ENCODE measurements at regions not wholly inside any gene's neighbourhood (a gene's known extent, or its start where the extent isn't known, plus 50 kb on each side); places are given as distances from the start of the nearest gene placed in this dataset.

- H3K27ac ChIP-seq: no peak overlapping the region
- H3K4me1 ChIP-seq (ENCODE audit: control insufficient read depth in 1 of 2, insufficient read depth in 1 of 2, low read depth in 1 of 2, low read length in 1 of 2): no peaks in the 10 kb centered on the region
- H3K9me3 ChIP-seq: no peaks in the 10 kb centered on the region
- H3K36me3 ChIP-seq: no peaks in the 10 kb centered on the region
- TF ChIP-seq CTCF (IDR thresholded peaks at IDR 0.05): no peak
- H3K27me3 ChIP-seq: peaks cover 52% of the 10 kb centered on the region
- no peak overlapping the region for H3K4me3 ChIP-seq (ENCODE audit: low read depth in 1 of 2, low read length in 1 of 2)
Measured at GRCh38 chr10:128545216-128545615, 419.0 kb upstream of the MKI67 start.

DNA sequence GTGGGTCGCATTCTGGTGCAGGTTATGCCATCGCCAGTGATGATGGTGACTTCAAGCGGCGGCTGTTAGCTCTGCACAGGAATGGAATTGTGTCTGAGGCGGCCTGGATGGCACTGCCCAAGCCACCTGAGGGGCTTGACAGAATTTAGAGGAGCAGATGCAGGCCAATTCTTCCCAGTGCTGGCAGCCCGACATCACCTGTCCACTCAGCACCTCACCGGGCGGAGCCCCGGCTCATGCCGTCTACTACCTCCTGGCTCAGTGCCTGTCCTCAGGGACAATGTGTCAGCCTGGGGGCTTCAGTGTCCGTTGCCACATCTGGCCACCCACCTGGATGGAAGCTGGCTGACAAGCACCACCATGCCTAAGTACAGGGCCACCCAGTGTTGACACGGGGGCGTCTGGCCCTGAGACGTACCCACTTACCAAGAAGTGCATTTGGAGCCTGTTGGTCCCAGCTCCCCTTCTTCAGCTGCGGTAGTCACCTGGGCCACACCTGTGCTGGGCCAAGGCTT lies 420.5 kb upstream of the MKI67 start:
- H3K27ac ChIP-seq: no peak overlapping the region
- H3K4me1 ChIP-seq (ENCODE audit: control insufficient read depth in 1 of 2, insufficient read depth in 1 of 2, low read depth in 1 of 2, low read length in 1 of 2): no peaks in the 10 kb centered on the region
- H3K9me3 ChIP-seq: no peaks in the 10 kb centered on the region
- no peak overlapping the region for H3K4me3 ChIP-seq (ENCODE audit: low read depth in 1 of 2, low read length in 1 of 2)
- peaks cover 37% of the 10 kb centered on the region for H3K27me3 ChIP-seq
- TF ChIP-seq CTCF (IDR thresholded peaks at IDR 0.05): no peak
- no peaks in the 10 kb centered on the region for H3K36me3 ChIP-seq

GRCh38 chr10:128549101-128549608 lies 422.9 kb upstream of the MKI67 start:
- no peaks in the 10 kb centered on the region for H3K36me3 ChIP-seq
- H3K9me3 ChIP-seq: no peaks in the 10 kb centered on the region
- no peaks in the 10 kb centered on the region for H3K4me1 ChIP-seq (ENCODE audit: control insufficient read depth in 1 of 2, insufficient read depth in 1 of 2, low read depth in 1 of 2, low read length in 1 of 2)
- peaks cover 13% of the 10 kb centered on the region for H3K27me3 ChIP-seq
- no peak overlapping the region for H3K4me3 ChIP-seq (ENCODE audit: low read depth in 1 of 2, low read length in 1 of 2)
- TF ChIP-seq CTCF (IDR thresholded peaks at IDR 0.05): no peak
- H3K27ac ChIP-seq: no peak overlapping the region

GRCh38 chr10:128550045-128550444 lies 423.8 kb upstream of the MKI67 start:
- no peak overlapping the region for H3K27ac ChIP-seq
- no peaks in the 10 kb centered on the region for H3K9me3 ChIP-seq
- no peak for TF ChIP-seq CTCF (IDR thresholded peaks at IDR 0.05)
- no peaks in the 10 kb centered on the region for H3K4me1 ChIP-seq (ENCODE audit: control insufficient read depth in 1 of 2, insufficient read depth in 1 of 2, low read depth in 1 of 2, low read length in 1 of 2)
- peaks cover 4% of the 10 kb centered on the region for H3K27me3 ChIP-seq
- H3K36me3 ChIP-seq: no peaks in the 10 kb centered on the region
- no peak overlapping the region for H3K4me3 ChIP-seq (ENCODE audit: low read depth in 1 of 2, low read length in 1 of 2)

GRCh38 chr10:128551475-128551874 lies 425.3 kb upstream of the MKI67 start:
- Histone ChIP-seq H3K27me3 (no peaks in the 10 kb centered on the region), H3K27ac (no peak overlapping the region), H3K36me3 (no peaks in the 10 kb centered on the region), H3K4me1 (ENCODE audit: control insufficient read depth in 1 of 2, insufficient read depth in 1 of 2, low read depth in 1 of 2, low read length in 1 of 2) (no peaks in the 10 kb centered on the region), H3K4me3 (ENCODE audit: low read depth in 1 of 2, low read length in 1 of 2) (no peak overlapping the region), H3K9me3 (no peaks in the 10 kb centered on the region)
- no peak for TF ChIP-seq CTCF (IDR thresholded peaks at IDR 0.05)

- Histone ChIP-seq H3K27ac (no peak overlapping the region), H3K4me3 (ENCODE audit: low read depth in 1 of 2, low read length in 1 of 2) (no peak overlapping the region)
Measured at GRCh38 chr10:128553755-128554154, 427.5 kb upstream of the MKI67 start.

More at GRCh38 chr10:128553755-128554154, 427.5 kb upstream of the MKI67 start:
- no peaks in the 10 kb centered on the region for H3K9me3 ChIP-seq
- H3K4me1 ChIP-seq (ENCODE audit: control insufficient read depth in 1 of 2, insufficient read depth in 1 of 2, low read depth in 1 of 2, low read length in 1 of 2): no peaks in the 10 kb centered on the region
- H3K36me3 ChIP-seq: no peaks in the 10 kb centered on the region
- no peaks in the 10 kb centered on the region for H3K27me3 ChIP-seq
- TF ChIP-seq CTCF (IDR thresholded peaks at IDR 0.05): no peak
